Activated naive CD8-positive, alpha-beta T cell (primary cell): ENCODE measurements at regions not wholly inside any gene's neighbourhood (a gene's known extent, or its start where the extent isn't known, plus 50 kb on each side); places are given as distances from the start of the nearest gene placed in this dataset.

Source experiments
- H3K27ac Mint-ChIP-seq: one replicate; pipeline ENCODE4 v1.8.0; 2021; ENCODE audit warnings: mixed read lengths
- H3K27me3 Mint-ChIP-seq: one replicate; pipeline ENCODE4 v1.8.0; 2021; ENCODE audit warnings: mixed read lengths
- H3K36me3 Mint-ChIP-seq: one replicate; pipeline ENCODE4 v1.8.0; 2021; ENCODE audit warnings: mixed read lengths
- H3K4me1 Mint-ChIP-seq: one replicate; pipeline ENCODE4 v1.8.0; 2021; ENCODE audit warnings: low read depth, mixed read lengths
- H3K4me3 Mint-ChIP-seq: one replicate; pipeline ENCODE4 v1.8.0; 2021; ENCODE audit warnings: mild to moderate bottlenecking, mixed read lengths
- H3K9me3 Mint-ChIP-seq: one replicate; pipeline ENCODE4 v1.8.0; 2021; ENCODE audit warnings: low read depth, mixed read lengths

GRCh38 chr6:29884261-29884660, 56.6 kb downstream of the HLA-G start:
- peaks cover 18% of the 10 kb centered on the region for H3K4me1 Mint-ChIP-seq
- H3K36me3 Mint-ChIP-seq, result peaks cover 10% of the 10 kb centered on the region
- no peak overlapping the region for H3K27ac Mint-ChIP-seq
- no peaks in the 10 kb centered on the region for H3K27me3 Mint-ChIP-seq
- H3K9me3 Mint-ChIP-seq, result no peaks in the 10 kb centered on the region
- H3K4me3 Mint-ChIP-seq, result no peak overlapping the region

- peak overlapping the region; percentile 84 for H3K4me3 Mint-ChIP-seq
- peaks cover 18% of the 10 kb centered on the region for H3K4me1 Mint-ChIP-seq
- peaks cover 13% of the 10 kb centered on the region for H3K36me3 Mint-ChIP-seq
- peak overlapping the region; percentile 29 for H3K27ac Mint-ChIP-seq
- H3K27me3 Mint-ChIP-seq, result no peaks in the 10 kb centered on the region
- H3K9me3 Mint-ChIP-seq, result no peaks in the 10 kb centered on the region
Observed at GRCh38 chr6:29886701-29887100, 55.6 kb upstream of the HLA-A start.

DNA sequence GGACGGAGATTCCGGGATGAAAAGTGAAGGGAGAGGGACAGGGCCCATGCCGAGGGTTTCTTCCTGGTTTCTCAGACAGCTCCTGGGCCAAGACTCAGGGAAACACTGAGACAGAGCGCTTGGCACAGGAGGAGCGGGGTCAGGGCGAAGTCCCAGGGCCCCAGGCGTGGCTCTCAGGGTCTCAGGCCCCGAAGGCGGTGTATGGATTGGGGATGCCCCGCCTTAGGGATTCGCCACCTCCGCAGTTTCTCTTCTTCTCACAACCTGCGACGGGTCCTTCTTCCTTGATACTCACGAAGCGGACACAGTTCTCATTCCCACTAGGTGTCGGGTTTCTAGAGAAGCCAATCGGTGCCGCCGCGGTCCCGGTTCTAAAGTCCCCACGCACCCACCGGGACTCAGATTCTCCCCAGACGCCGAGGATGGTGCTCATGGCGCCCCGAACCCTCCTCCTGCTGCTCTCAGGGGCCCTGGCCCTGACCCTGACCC, 55.0 kb upstream of the HLA-A start:
- peak overlapping the region; percentile 84 for H3K4me3 Mint-ChIP-seq

GRCh38 chr6:29887819-29888776, 54.2 kb upstream of the HLA-A start:
- H3K4me1 Mint-ChIP-seq, result peaks cover 18% of the 10 kb centered on the region
- peak overlapping the region; percentile 66 for H3K27ac Mint-ChIP-seq
- no peaks in the 10 kb centered on the region for H3K27me3 Mint-ChIP-seq

More for the DNA sequence above, 55.0 kb upstream of the HLA-A start:
- Mint-ChIP-seq H3K4me1 (peaks cover 18% of the 10 kb centered on the region), H3K36me3 (peaks cover 13% of the 10 kb centered on the region), H3K9me3 (no peaks in the 10 kb centered on the region), H3K27me3 (no peaks in the 10 kb centered on the region), H3K27ac (peak overlapping the region; percentile 29)

More at GRCh38 chr6:29887819-29888776, 54.2 kb upstream of the HLA-A start:
- H3K9me3 Mint-ChIP-seq, result no peaks in the 10 kb centered on the region
- peaks cover 9% of the 10 kb centered on the region for H3K36me3 Mint-ChIP-seq
- H3K4me3 Mint-ChIP-seq, result peak overlapping the region; percentile 84
